Fibroblast of lung (primary cell): ENCODE measurements at regions not wholly inside any gene's neighbourhood (a gene's known extent, or its start where the extent isn't known, plus 50 kb on each side); places are given as distances from the start of the nearest gene placed in this dataset.

Experiments
- CTCF ChIP-seq, 2 donors: IDR thresholded peaks in 1 of 2; conservative IDR thresholded peaks in 1 of 2; 1 replicate in 1 of 2; 2 replicates in 1 of 2; pipeline ENCODE4 v1.5.1; 2011 to 2012; ENCODE audit warnings: low read length in 2 of 2, control low read depth in 1 of 2, inconsistent platforms in 1 of 2, low read depth in 1 of 2, mild to moderate bottlenecking in 1 of 2
- EZH2 ChIP-seq: IDR thresholded peaks from 2 replicates; pipeline ENCODE4 v1.5.1; 2012; ENCODE audit warnings: low read length, control low read depth, mild to moderate bottlenecking; ENCODE audit errors: missing control alignments

- no peak for TF ChIP-seq EZH2
- no peak for TF ChIP-seq CTCF (conservative IDR thresholded peaks at IDR 0.05 in 1 of 2, IDR thresholded peaks at IDR 0.05 in 1 of 2; ENCODE audit: low read depth in 1 of 2, low read length in 2 of 2)
Observed at GRCh38 chrX:4925911-4926310, 1212.5 kb upstream of the PRKX start.
